GM21825 (cell line): ENCODE measurements at regions not wholly inside any gene's neighbourhood (a gene's known extent, or its start where the extent isn't known, plus 50 kb on each side); places are given as distances from the start of the nearest gene placed in this dataset.

Source experiments
- ATAC-seq: cut with Tn5 transposase; IDR thresholded peaks from one replicate; pipeline ENCODE4 v1.9.1; 2021; ENCODE audit warnings: mild to moderate bottlenecking, moderate library complexity; ENCODE audit not compliant: unreplicated experiment

- ATAC-seq = no peak
These were observed 55.1 kb upstream of the PAGE4 start for GRCh38 chrX:49773993-49774392.

DNA sequence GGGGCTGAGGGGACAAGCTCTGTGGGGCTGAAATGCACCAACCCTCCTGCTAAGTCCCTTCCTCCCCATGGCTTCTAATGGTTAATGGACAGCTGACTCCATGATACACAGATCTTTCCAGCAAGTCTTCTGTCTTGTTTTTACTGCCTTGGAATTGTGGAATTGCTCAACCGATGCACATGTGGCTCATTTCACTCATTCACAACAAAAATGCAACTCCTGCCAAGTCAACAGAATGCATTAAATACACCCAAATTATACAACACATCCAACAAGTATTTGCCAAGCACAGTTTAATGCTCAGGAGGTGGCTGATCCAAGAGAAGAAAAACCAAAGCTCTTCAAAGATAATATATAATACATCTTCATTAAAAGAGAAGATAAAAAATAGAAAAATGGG, 61.9 kb upstream of the PAGE4 start:
- no peak for ATAC-seq

- ATAC-seq = no peak
These were observed 66.5 kb upstream of the PAGE1 start for GRCh38 chrX:49762175-49762720.

DNA sequence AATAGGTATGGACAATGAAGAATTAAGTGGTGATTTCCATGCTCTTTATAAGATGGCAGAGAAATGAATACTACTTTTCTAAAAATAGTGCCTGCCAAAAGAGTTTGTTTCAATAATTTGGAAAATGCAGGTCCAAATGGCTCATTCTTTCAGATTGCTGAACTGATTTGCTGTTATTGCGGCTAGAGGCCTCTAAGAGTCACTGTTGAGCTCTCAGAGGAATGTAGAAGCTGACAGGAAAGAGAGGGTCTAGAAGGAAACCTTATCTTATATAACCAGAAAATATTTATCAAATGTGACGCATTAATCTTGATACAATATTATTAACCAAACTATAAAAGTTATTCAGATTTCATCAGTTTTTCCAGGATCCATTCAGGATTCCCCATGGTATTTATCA, 65.7 kb upstream of the PAGE1 start:
- ATAC-seq = no peak

DNA sequence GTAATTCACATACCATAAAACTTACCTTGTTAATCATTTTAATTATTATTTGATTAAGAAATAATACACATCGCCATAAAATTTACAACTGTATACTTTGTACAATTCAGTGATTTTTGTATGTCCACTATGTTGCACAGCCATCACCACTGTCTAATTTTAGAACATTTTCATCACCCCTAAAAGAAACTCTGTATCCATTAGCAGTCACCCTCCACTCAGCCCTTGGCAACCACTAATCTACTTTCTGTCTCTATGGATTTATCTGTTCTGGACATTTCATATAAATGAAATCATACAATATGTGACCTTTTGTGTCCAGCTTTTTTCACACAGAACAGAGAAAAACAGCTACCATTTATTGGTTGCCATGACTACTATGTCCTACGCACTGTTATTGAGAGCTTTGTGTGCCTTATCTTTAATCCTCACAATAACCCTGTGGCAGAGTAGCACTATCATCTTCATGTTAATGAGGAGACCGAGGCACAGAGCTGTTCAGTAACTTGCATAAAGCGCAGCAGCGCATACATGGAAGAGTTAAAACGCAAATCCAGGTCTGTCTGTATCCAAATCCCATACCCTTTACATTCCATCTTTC, 64.6 kb upstream of the PAGE1 start:
- no peak for ATAC-seq

- no peak for ATAC-seq
These were observed 60.9 kb upstream of the PAGE1 start for GRCh38 chrX:49756692-49757091.

DNA sequence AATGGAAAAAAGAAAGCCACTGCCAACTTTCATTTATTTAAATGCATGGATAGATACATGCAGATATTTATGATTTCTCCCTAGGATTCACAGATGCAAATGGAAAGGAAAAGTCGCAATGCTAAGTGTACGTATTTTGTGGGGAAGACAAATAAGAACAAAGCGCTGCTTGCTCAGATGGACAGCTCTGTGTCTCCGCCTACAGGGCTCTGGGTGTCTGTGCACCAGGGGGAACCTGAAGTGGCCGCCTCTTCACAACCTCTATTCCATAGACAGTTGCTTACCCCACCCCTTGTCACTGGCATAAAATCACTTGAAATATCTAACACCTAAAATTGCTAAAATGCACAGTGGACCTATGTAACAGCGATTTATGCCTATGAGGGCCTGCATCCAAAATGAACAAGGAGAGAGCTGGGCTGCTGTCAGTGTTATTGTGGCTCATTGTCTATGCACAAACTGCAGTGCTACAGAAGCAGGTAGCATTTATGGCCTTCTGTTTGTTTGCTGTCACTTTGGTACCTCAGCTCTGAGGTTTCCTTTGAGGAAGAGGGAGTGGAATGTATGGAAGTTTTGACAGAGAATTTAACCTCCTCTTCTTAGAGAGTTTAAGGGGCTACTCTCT, 58.6 kb upstream of the PAGE1 start:
- peak; percentile 52 for ATAC-seq

DNA sequence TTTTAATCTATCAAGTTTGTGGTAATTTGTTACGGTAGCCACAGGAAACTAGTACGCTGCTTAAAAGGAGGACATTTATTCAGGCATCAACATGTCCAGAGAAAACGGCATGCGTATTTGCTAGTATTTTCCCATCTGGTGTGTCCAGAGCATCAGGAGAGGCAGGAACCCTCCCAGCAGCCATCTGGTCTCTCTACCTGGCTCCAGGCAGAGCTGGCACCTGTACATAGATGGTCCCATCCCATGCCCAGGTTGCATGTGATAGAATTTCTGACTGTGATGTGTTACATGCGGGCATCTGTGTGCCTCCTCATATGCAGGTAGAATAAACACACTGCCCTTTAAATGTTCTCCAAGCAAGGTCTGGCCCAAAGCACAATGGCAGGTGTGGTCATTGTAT, 57.9 kb upstream of the PAGE1 start:
- no peak for ATAC-seq

DNA sequence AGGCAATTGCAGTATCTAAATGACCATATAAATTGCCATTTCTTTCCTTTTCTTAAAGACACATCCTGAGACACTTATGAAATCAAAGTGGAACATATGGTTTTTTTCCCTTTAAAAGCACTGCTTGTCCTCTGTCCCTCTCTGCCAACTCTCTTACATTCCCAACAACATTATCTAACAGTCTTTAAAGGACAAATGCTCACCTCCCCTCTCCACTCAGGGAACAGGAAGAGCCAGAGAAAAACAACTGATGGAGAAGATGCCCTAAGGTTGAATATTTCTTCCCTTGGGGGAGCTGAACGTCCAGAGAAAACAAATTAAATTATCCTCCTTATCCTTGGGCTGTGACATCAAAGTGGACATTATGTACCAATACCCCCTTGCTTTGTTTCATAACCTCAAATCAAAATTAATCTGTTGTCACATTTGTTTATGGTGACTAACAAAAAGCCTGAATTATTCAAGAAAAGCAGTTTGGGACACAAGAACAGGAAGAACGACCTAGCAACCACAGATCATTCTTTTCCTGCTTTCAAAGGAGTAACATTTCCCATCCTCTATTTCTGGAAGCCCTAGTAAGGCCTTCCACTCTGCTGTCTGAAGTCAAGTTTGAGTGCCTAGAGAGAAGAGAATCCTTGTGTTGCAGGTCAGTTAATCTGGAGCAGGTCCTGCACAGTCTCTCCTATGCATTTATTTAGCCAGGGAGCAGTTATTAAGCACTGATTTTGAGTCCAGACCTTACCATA, 52.6 kb upstream of the PAGE1 start:
- ATAC-seq = no peak

GRCh38 chrX:49746306-49746705, 50.5 kb upstream of the PAGE1 start:
- ATAC-seq = no peak
